Ovary (tissue), 7 donors: ENCODE measurements at regions not wholly inside any gene's neighbourhood (a gene's known extent, or its start where the extent isn't known, plus 50 kb on each side); places are given as distances from the start of the nearest gene placed in this dataset.

Source experiments
- DNase-seq, 5 donors: peaks; one replicate each; pipeline ENCODE4 v3.0.0-alpha.2; 2019 to 2020
- H3K27ac ChIP-seq, 2 donors: fragments of 200-600 bp; one replicate each; pipeline versions ENCODE4 v1.5.1 to v1.8.0; 2019 to 2022
- H3K27me3 ChIP-seq: fragments of 200-600 bp; one replicate; pipeline ENCODE4 v1.8.0; 2022
- H3K36me3 ChIP-seq: fragments of 200-600 bp; sonication (generic); one replicate; pipeline ENCODE4 v1.5.1; 2019
- H3K4me1 ChIP-seq: one replicate; pipeline ENCODE4 v1.8.1; 2013; ENCODE audit warnings: mild to moderate bottlenecking, moderate library complexity; ENCODE audit not compliant: insufficient read depth
- H3K4me3 ChIP-seq: fragments of 200-600 bp; sonication (generic); one replicate; pipeline ENCODE4 v1.5.1; 2017
- H3K9me3 ChIP-seq, 2 donors: fragments of 200-600 bp in 1 of 2; sonication (generic) in 1 of 2; one replicate each; pipeline versions ENCODE4 v1.5.1 to v1.8.1; 2013 to 2019; ENCODE audit warnings: mild to moderate bottlenecking in 1 of 2, moderate library complexity in 1 of 2
- EP300 ChIP-seq: sonication (generic); formaldehyde crosslinking; IDR thresholded peaks from one replicate; pipeline ENCODE4 v1.6.1; 2017; ENCODE audit warnings: antibody characterized with exemption
- POLR2A ChIP-seq: fragments of 450-650 bp; IDR thresholded peaks from one replicate; pipeline ENCODE4 v1.6.1; 2017; ENCODE audit warnings: antibody characterized with exemption, mild to moderate bottlenecking, moderate library complexity
- WGBS, 3 donors: extraction: QIAGEN DNeasy Blood & Tissue Kit in 1 of 3; methylation state at CpG; one replicate each; pipeline versions ENCODE4 v1.1.5 to v1.1.7; 2013 to 2017; 5-methylcytosine and 5-hydroxymethylcytosine counted together
- intact Hi-C, 4 donors: fragments of 100-400 bp; cut with DNase I; formaldehyde crosslinking; loops; one replicate each; pipeline versions ENCODE4 v1.11.0 to v1.15.1; 2022 to 2023
- TF ChIP-seq, protein P1 (sequence below), 3 donors: fragments of 450-650 bp in 2 of 3; fragments of 200-600 bp in 1 of 3; IDR thresholded peaks; one replicate each; pipeline versions ENCODE4 v1.5.1 to v1.8.0; 2016 to 2022; ENCODE audit warnings: antibody characterized with exemption in 3 of 3, mild to moderate bottlenecking in 1 of 3
- donor health status: DM: no; HTN: no; CAD: no; lungs with moderate emphysema.
- donor health status: DM: no; HTN: no; CAD: no.
- donor health status: Bipolar disorder and iron deficiency.
- donor health status: DM: no; HTN: no; CAD: no.
- donor health status: DM: yes; HTN: yes; CAD: no.

DNA sequence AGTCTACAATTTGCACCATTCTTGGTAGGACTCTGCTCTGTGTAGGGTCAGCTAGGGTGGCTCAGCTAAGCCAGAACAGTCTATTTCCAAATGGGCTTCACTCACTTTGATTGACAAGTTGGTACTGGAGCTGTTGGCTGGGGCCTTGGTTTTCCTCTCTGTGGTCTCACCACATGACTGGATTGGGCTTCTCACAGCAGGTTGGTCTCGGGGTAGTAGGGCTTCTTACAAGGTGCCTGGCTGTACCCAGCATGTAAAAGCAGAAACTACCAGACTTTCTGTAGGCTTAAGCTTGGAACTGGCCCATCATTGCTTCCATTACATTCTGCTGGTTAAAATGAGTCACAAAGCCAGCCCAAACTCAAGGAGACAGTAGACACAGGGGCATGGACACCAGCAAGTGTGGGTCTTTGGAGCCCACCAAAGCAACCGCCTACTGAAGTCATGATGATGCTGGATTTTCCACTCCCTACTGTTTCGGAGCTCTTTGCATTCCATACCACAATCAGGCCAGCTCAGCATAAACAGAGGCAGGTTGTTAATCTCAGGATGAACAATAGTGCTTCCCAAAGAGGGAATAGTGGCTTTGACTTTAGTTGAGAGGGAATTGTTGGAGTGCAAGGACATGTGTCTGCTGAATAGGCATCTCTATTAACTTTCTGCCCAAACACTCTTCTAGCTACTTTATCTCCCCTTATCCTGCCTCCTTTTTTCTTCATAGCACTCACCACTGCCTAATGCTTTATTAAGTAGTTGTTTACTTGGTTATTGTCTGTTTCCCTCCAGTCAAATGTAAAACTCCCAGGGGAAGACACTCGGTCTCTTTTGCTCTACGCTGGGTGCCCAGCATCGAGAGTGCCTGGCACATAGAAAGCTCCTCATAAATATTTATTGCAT, 78.0 kb upstream of the RARB start:
- TF ChIP-seq, protein P1, sequence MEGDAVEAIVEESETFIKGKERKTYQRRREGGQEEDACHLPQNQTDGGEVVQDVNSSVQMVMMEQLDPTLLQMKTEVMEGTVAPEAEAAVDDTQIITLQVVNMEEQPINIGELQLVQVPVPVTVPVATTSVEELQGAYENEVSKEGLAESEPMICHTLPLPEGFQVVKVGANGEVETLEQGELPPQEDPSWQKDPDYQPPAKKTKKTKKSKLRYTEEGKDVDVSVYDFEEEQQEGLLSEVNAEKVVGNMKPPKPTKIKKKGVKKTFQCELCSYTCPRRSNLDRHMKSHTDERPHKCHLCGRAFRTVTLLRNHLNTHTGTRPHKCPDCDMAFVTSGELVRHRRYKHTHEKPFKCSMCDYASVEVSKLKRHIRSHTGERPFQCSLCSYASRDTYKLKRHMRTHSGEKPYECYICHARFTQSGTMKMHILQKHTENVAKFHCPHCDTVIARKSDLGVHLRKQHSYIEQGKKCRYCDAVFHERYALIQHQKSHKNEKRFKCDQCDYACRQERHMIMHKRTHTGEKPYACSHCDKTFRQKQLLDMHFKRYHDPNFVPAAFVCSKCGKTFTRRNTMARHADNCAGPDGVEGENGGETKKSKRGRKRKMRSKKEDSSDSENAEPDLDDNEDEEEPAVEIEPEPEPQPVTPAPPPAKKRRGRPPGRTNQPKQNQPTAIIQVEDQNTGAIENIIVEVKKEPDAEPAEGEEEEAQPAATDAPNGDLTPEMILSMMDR (IDR thresholded peaks at IDR 0.05) = no peak
- TF ChIP-seq POLR2A = no peak
- no peak for TF ChIP-seq EP300

DNA sequence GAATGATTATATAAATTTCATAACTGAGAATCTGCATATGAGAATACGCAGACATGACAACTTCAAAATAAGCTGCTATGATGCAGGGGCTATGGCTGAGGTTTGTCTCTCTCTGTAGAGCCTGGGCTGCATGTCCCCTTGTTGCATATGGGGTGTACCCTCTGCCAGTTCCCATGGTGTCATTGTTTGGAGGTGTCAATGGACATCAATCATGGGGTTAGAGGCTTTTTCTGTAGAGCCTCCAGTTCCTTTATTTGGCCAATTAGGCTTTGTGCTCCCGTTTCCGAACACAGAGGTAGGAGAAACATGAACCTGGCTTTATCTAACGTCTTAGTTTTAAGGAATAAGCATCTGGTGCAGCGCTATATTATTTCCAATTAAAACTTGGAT, 77.3 kb upstream of the RARB start:
- no peak for TF ChIP-seq EP300
- no peak for TF ChIP-seq POLR2A
- TF ChIP-seq, protein P1 (IDR thresholded peaks at IDR 0.05) = no peak
- H3K9me3 ChIP-seq = no peaks in the 10 kb centered on the region
- H3K4me3 ChIP-seq = no peak overlapping the region
- H3K36me3 ChIP-seq = no peaks in the 10 kb centered on the region
- H3K27ac ChIP-seq = no peak overlapping the region
- H3K4me1 ChIP-seq = no peaks in the 10 kb centered on the region
- WGBS, 3 donors = 82 to 87% (median 86%) methylated on average over 5 of the region's 5 CpGs
- intact Hi-C loops = no loop called here
- DNase-seq = no peak
- H3K27me3 ChIP-seq = no peaks in the 10 kb centered on the region

More for the DNA sequence above, 78.0 kb upstream of the RARB start:
- WGBS, 3 donors = 88 to 97% (median 89%) methylated on average over 6 of the region's 6 CpGs
- Histone ChIP-seq H3K27me3 (no peaks in the 10 kb centered on the region), H3K4me1 (no peaks in the 10 kb centered on the region), H3K27ac (no peak overlapping the region), H3K4me3 (no peak overlapping the region), H3K9me3 (no peaks in the 10 kb centered on the region), H3K36me3 (no peaks in the 10 kb centered on the region)
- intact Hi-C loops = no loop called here
- no peak for DNase-seq

DNA sequence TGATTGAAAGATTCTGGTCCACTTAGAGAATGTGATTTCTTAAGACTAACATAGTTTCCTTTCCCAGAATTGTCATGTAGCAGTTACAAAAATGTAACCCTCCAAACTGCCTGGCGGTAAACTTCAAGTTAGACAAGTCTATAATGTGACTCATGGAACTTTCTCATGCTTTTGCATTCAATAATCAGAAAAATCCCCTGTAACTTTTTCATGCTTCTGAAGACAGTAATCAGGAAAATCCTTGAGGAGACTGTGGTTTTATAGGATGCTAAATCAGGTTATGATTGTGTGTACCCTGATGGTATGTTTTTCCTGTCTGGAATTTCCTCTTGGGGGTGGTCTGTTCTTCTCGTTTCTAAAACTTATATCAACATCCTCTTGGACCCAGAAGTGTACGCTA, 74.0 kb upstream of the RARB start:
- Histone ChIP-seq H3K9me3 (no peaks in the 10 kb centered on the region), H3K27ac (no peak overlapping the region), H3K4me3 (no peak overlapping the region), H3K36me3 (no peaks in the 10 kb centered on the region), H3K4me1 (no peaks in the 10 kb centered on the region), H3K27me3 (no peaks in the 10 kb centered on the region)
- DNase-seq = no peak
- intact Hi-C loops = no loop called here
- TF ChIP-seq, protein P1 (IDR thresholded peaks at IDR 0.05) = no peak
- no peak for TF ChIP-seq EP300
- WGBS, 3 donors = 33 to 39% (median 38%) methylated on average over 3 of the region's 3 CpGs

DNA sequence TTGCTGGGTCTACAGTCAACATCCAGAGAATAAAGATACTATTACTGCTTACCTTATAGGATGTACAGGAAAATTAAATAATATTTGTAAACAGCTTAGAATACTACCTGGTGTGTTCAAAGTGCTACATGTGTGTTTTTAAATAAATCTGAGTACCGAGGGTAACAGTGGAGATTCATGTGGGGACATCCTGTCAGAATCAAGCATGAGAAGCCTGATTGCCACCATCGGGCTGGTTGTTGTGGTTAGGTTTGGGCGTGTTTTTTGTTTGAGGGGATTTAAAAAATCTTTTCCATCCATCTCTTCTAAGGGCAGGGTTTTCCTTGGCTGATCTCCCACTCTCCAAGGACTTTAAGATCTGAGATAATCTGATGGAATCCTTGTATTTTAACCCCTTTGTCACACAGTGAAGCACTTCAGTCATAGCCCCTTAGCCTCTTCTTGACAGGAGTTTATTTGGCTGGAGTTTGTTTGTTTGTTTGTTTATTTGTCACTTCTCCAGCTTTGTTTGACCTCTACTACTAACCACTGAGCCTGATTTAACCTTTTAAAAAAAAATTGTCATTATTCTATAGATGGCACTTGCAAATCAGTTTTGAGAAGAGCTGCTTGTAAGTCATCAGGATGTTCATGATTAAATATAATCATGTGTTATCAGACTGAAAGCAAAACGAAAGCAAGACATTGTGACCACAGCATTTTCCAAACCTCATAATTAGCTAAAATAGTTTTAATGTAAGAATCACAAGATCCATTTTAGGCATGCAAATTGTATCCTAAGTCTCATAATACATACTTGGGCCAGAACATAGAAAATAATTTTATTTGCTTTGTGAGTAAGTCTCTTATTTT, 72.8 kb upstream of the RARB start:
- intact Hi-C loops = no loop called here
- no peak for DNase-seq
- WGBS, 3 donors = 48 to 59% (median 53%) methylated on average over 4 of the region's 4 CpGs

More for the DNA sequence above, 72.8 kb upstream of the RARB start:
- no peak overlapping the region for H3K4me3 ChIP-seq
- H3K9me3 ChIP-seq = no peaks in the 10 kb centered on the region
- TF ChIP-seq POLR2A = no peak
- TF ChIP-seq EP300 = no peak
- TF ChIP-seq, protein P1 (IDR thresholded peaks at IDR 0.05) = no peak
- no peak overlapping the region for H3K27ac ChIP-seq
- H3K27me3 ChIP-seq = no peaks in the 10 kb centered on the region
- no peaks in the 10 kb centered on the region for H3K36me3 ChIP-seq
- H3K4me1 ChIP-seq = no peaks in the 10 kb centered on the region
